ENCODE measurements at regions not wholly inside any gene's neighbourhood (a gene's known extent, or its start where the extent isn't known, plus 50 kb on each side); places are given as distances from the start of the nearest gene placed in this dataset.

DNA sequence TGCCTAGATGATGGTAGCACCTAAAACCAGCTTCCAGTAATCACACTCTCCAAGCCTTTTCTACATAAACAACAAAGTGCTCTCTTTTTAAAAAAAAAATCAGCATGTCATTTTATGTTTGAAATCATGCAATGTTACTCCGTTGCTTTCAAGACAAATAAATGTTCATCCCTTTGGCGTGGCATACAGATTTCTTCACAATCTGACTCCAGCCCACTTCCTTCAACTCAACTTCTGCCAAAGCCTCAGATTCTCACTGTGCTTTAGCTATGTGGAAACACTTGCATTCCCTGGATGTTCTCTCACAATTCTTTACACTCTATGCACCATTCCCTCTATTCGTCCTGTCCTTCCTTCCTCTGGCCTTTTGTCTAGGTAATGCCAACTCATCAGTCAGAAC lies 206.3 kb upstream of the BLID start:
- ATAC-seq (no peak), DNase-seq (ENCODE audit: low spot score) (no peak)
- TF ChIP-seq STAT6 (CRISPR knock-in tag; conservative IDR thresholded peaks at IDR 0.05; ENCODE audit: low read depth) (no peak), ZNF396 (CRISPR knock-in tag; IDR thresholded peaks at IDR 0.05; ENCODE audit: borderline replicate concordance) (no peak), ZNF317 (CRISPR knock-in tag; IDR thresholded peaks at IDR 0.05; ENCODE audit: borderline replicate concordance, low read depth) (no peak), TEAD4 (CRISPR knock-in tag; IDR thresholded peaks at IDR 0.05) (no peak), SMAD4 (CRISPR knock-in tag; IDR thresholded peaks at IDR 0.05) (no peak), JUN (CRISPR knock-in tag; IDR thresholded peaks at IDR 0.05) (no peak), E2F4 (CRISPR knock-in tag; IDR thresholded peaks at IDR 0.05; ENCODE audit: borderline replicate concordance, low read depth) (no peak), ATF6 (CRISPR knock-in tag; IDR thresholded peaks at IDR 0.05) (no peak), FOXK1 (CRISPR knock-in tag; IDR thresholded peaks at IDR 0.05) (no peak), KAT7 (CRISPR knock-in tag; IDR thresholded peaks at IDR 0.05; ENCODE audit: borderline replicate concordance) (no peak), CBFB (CRISPR knock-in tag; IDR thresholded peaks at IDR 0.05; ENCODE audit: low read depth) (no peak), ZSCAN18 (CRISPR knock-in tag; IDR thresholded peaks at IDR 0.05) (no peak), SMAD3 (CRISPR knock-in tag; IDR thresholded peaks at IDR 0.05; ENCODE audit: borderline replicate concordance) (no peak), ELF4 (CRISPR knock-in tag; IDR thresholded peaks at IDR 0.05; ENCODE audit: low read depth) (no peak), ESRRA (CRISPR knock-in tag; IDR thresholded peaks at IDR 0.05; ENCODE audit: borderline replicate concordance) (no peak), RORB (CRISPR knock-in tag; IDR thresholded peaks at IDR 0.05) (no peak)
- TF ChIP-seq, protein P1, sequence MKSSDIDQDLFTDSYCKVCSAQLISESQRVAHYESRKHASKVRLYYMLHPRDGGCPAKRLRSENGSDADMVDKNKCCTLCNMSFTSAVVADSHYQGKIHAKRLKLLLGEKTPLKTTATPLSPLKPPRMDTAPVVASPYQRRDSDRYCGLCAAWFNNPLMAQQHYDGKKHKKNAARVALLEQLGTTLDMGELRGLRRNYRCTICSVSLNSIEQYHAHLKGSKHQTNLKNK (CRISPR knock-in tag; IDR thresholded peaks at IDR 0.05), result no peak
- TF ChIP-seq, protein P2, sequence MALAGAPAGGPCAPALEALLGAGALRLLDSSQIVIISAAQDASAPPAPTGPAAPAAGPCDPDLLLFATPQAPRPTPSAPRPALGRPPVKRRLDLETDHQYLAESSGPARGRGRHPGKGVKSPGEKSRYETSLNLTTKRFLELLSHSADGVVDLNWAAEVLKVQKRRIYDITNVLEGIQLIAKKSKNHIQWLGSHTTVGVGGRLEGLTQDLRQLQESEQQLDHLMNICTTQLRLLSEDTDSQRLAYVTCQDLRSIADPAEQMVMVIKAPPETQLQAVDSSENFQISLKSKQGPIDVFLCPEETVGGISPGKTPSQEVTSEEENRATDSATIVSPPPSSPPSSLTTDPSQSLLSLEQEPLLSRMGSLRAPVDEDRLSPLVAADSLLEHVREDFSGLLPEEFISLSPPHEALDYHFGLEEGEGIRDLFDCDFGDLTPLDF (CRISPR knock-in tag; IDR thresholded peaks at IDR 0.05), result no peak
- TF ChIP-seq, protein P3, sequence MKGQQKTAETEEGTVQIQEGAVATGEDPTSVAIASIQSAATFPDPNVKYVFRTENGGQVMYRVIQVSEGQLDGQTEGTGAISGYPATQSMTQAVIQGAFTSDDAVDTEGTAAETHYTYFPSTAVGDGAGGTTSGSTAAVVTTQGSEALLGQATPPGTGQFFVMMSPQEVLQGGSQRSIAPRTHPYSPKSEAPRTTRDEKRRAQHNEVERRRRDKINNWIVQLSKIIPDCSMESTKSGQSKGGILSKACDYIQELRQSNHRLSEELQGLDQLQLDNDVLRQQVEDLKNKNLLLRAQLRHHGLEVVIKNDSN (CRISPR knock-in tag; IDR thresholded peaks at IDR 0.05), result no peak
- CTCF ChIA-PET, result no interaction called here
- no peaks in the 10 kb centered on the region for H3K36me3 Mint-ChIP-seq
- no peak overlapping the region for H3K27ac Mint-ChIP-seq
- H3K27me3 Mint-ChIP-seq (ENCODE audit: low read depth), result peaks cover 46% of the 10 kb centered on the region
- POLR2A ChIA-PET, result no interaction called here
- H3K4me1 Mint-ChIP-seq, result peaks cover 28% of the 10 kb centered on the region
- H3K4me3 Mint-ChIP-seq, result no peak overlapping the region
- no peaks in the 10 kb centered on the region for H3K9me3 Mint-ChIP-seq

All from WTC11 (cell line).